ENCODE measurements at regions not wholly inside any gene's neighbourhood (a gene's known extent, or its start where the extent isn't known, plus 50 kb on each side); places are given as distances from the start of the nearest gene placed in this dataset.

- in situ Hi-C loops (cut with MboI; ENCODE audit: low pct_ligation_motif_present in 1 of 4, low pct_unique_long_range_greater_than_20kb in 1 of 4, low sequenced_read_pairs in 3 of 4): no loop called here
- TF ChIP-seq EP300 (IDR thresholded peaks at IDR 0.05; ENCODE audit: low read depth): no peak
- TF ChIP-seq POLR2AphosphoS5 (IDR thresholded peaks at IDR 0.05): no peak
- TF ChIP-seq POLR2A (IDR thresholded peaks at IDR 0.05): no peak
- TF ChIP-seq, protein P1, sequence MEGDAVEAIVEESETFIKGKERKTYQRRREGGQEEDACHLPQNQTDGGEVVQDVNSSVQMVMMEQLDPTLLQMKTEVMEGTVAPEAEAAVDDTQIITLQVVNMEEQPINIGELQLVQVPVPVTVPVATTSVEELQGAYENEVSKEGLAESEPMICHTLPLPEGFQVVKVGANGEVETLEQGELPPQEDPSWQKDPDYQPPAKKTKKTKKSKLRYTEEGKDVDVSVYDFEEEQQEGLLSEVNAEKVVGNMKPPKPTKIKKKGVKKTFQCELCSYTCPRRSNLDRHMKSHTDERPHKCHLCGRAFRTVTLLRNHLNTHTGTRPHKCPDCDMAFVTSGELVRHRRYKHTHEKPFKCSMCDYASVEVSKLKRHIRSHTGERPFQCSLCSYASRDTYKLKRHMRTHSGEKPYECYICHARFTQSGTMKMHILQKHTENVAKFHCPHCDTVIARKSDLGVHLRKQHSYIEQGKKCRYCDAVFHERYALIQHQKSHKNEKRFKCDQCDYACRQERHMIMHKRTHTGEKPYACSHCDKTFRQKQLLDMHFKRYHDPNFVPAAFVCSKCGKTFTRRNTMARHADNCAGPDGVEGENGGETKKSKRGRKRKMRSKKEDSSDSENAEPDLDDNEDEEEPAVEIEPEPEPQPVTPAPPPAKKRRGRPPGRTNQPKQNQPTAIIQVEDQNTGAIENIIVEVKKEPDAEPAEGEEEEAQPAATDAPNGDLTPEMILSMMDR (IDR thresholded peaks at IDR 0.05): no peak
- 70% methylated on average over 2 to 8 of the region's 8 CpGs for WGBS, 2 donors (ENCODE audit: low coverage in 1 of 2)
Measured at GRCh38 chr18:76678248-76678647, 144.1 kb upstream of the ZNF236 start.

DNA sequence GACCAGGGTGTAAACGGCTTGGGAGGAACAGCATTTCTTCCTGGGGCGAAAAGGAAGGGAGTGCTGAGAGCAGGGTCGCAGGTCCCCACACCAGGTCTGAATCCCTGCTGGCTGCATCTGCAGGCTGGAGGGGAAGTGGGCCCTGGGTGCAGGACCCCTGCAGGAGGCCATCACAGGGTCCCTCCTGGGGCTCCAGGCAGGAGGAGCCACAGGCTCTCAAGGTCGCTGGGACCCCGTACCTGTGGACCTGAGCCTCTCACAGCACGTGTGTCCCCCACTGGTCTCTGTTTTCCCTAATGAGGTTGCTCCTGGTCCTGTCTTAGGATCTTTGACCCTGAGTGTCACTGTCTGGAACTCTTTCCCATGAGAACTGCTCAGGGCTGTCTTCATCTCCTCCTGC lies 147.8 kb upstream of the ZNF236 start:
- no peak for DNase-seq
- Histone ChIP-seq H3K27me3 (no peaks in the 10 kb centered on the region), H3K4me3 (no peak overlapping the region), H3K27ac (no peak overlapping the region), H3K9me3 (no peaks in the 10 kb centered on the region), H3K36me3 (no peaks in the 10 kb centered on the region), H3K4me1 (no peaks in the 10 kb centered on the region)
- no peak for TF ChIP-seq POLR2AphosphoS5 (IDR thresholded peaks at IDR 0.05)
- no peak for TF ChIP-seq POLR2A (IDR thresholded peaks at IDR 0.05)
- TF ChIP-seq, protein P1 (IDR thresholded peaks at IDR 0.05): no peak
- TF ChIP-seq EP300 (IDR thresholded peaks at IDR 0.05; ENCODE audit: low read depth): no peak
- in situ Hi-C loops (cut with MboI; ENCODE audit: low pct_ligation_motif_present in 1 of 4, low pct_unique_long_range_greater_than_20kb in 1 of 4, low sequenced_read_pairs in 3 of 4): no loop called here
- intact Hi-C loops (cut with DNase I; ENCODE audit: low total_unique reads): no loop called here
- WGBS, 2 donors (ENCODE audit: low coverage in 1 of 2): 76% methylated on average over 6 of the region's 6 CpGs; no CpG with 5 or more reads in 1 of the 2 donors

More at GRCh38 chr18:76678248-76678647, 144.1 kb upstream of the ZNF236 start:
- no peaks in the 10 kb centered on the region for H3K9me3 ChIP-seq
- H3K27ac ChIP-seq: no peak overlapping the region
- no peaks in the 10 kb centered on the region for H3K4me1 ChIP-seq
- DNase-seq: no peak
- no peak overlapping the region for H3K4me3 ChIP-seq
- H3K27me3 ChIP-seq: no peaks in the 10 kb centered on the region
- intact Hi-C loops (cut with DNase I; ENCODE audit: low total_unique reads): no loop called here
- H3K36me3 ChIP-seq: no peaks in the 10 kb centered on the region

GRCh38 chr18:76673281-76674185 lies 148.8 kb upstream of the ZNF236 start:
- in situ Hi-C loops (cut with MboI; ENCODE audit: low pct_ligation_motif_present in 1 of 4, low pct_unique_long_range_greater_than_20kb in 1 of 4, low sequenced_read_pairs in 3 of 4) (no loop called here), intact Hi-C loops (cut with DNase I; ENCODE audit: low total_unique reads) (no loop called here)
- no peak for DNase-seq
- Histone ChIP-seq H3K9me3 (no peaks in the 10 kb centered on the region), H3K36me3 (no peaks in the 10 kb centered on the region), H3K27me3 (no peaks in the 10 kb centered on the region), H3K27ac (no peak overlapping the region), H3K4me3 (no peak overlapping the region), H3K4me1 (no peaks in the 10 kb centered on the region)
- 68 to 82% methylated on average over 4 to 21 of the region's 21 CpGs for WGBS, 2 donors (ENCODE audit: low coverage in 1 of 2)
- TF ChIP-seq, protein P1 (IDR thresholded peaks at IDR 0.05): no peak
- no peak for TF ChIP-seq POLR2A (IDR thresholded peaks at IDR 0.05)
- TF ChIP-seq EP300 (IDR thresholded peaks at IDR 0.05; ENCODE audit: low read depth): no peak

DNA sequence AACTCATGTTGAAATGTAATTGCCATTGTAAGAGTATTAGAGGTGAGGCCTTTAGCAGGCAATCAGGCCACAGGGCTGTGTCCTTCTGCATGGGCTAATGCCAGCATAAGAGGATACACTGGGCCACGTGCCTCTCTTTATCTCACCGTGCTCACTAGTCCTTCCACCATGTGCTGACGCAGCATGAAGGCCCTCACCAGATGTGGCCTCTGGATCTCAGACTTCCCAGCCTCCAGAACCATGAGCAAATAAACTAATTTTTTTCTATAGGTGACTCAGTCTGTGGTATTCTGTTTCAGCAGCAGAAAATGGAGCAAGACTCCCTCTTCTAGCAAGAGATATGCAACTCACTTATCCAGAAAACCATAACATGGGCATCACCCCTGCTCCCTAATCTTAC lies 149.7 kb upstream of the ZNF236 start:
- DNase-seq: no peak
- Histone ChIP-seq H3K4me1 (no peaks in the 10 kb centered on the region), H3K27me3 (no peaks in the 10 kb centered on the region), H3K9me3 (no peaks in the 10 kb centered on the region), H3K27ac (no peak overlapping the region), H3K4me3 (no peak overlapping the region), H3K36me3 (no peaks in the 10 kb centered on the region)
- intact Hi-C loops (cut with DNase I; ENCODE audit: low total_unique reads): no loop called here
- in situ Hi-C loops (cut with MboI; ENCODE audit: low pct_ligation_motif_present in 1 of 4, low pct_unique_long_range_greater_than_20kb in 1 of 4, low sequenced_read_pairs in 3 of 4): no loop called here
- 91 to 96% methylated on average over 3 of the region's 3 CpGs for WGBS, 2 donors (ENCODE audit: low coverage in 1 of 2)
- TF ChIP-seq, protein P1 (IDR thresholded peaks at IDR 0.05): no peak
- TF ChIP-seq POLR2AphosphoS5 (IDR thresholded peaks at IDR 0.05): no peak
- no peak for TF ChIP-seq POLR2A (IDR thresholded peaks at IDR 0.05)
- no peak for TF ChIP-seq EP300 (IDR thresholded peaks at IDR 0.05; ENCODE audit: low read depth)

Measured in transverse colon (tissue), 4 donors.